WTC11 (cell line): ENCODE measurements at regions not wholly inside any gene's neighbourhood (a gene's known extent, or its start where the extent isn't known, plus 50 kb on each side); places are given as distances from the start of the nearest gene placed in this dataset.

Source experiments
- ATAC-seq: fragments of 200-7000 bp; cut with Tn5 transposase; 2 replicates; pipeline ENCODE4 v1.10.0; 2021; ENCODE audit warnings: mild to moderate bottlenecking, moderate library complexity
- CTCF ChIA-PET: fragments of 300-600 bp; sonication (Branson Sonifier 250); formaldehyde crosslinking; loops from one replicate; lab custom pipeline; 2021; ENCODE audit warnings: antibody characterized with exemption; lab: Charles Lee
- POLR2A ChIA-PET: fragments of 350-600 bp; sonication (Branson Sonifier 250); formaldehyde crosslinking; loops from one replicate; lab custom pipeline; 2021; ENCODE audit warnings: antibody characterized with exemption; lab: Charles Lee
- DNase-seq: peaks from one replicate; pipeline ENCODE4 v3.0.0; 2021; ENCODE audit warnings: low spot score
- H3K27ac Mint-ChIP-seq: 2 replicates; pipeline ENCODE4 v1.8.0; 2021; ENCODE audit warnings: mixed read lengths
- H3K27me3 Mint-ChIP-seq: 2 replicates; pipeline ENCODE4 v1.8.0; 2021; ENCODE audit warnings: low read depth, mild to moderate bottlenecking, moderate library complexity, mixed read lengths
- H3K36me3 Mint-ChIP-seq: 2 replicates; pipeline ENCODE4 v1.8.0; 2021; ENCODE audit warnings: mixed read lengths
- H3K4me1 Mint-ChIP-seq: 2 replicates; pipeline ENCODE4 v1.8.0; 2022; ENCODE audit warnings: mixed read lengths
- H3K4me3 Mint-ChIP-seq: 2 replicates; pipeline ENCODE4 v1.8.0; 2021; ENCODE audit warnings: mild to moderate bottlenecking, moderate library complexity, mixed read lengths
- H3K9me3 Mint-ChIP-seq: 2 replicates; pipeline ENCODE4 v1.8.0; 2021; ENCODE audit warnings: mixed read lengths
- CBFB ChIP-seq: sonication (generic); formaldehyde crosslinking; IDR thresholded peaks from 2 replicates; pipeline ENCODE4 v1.8.1; 2022; ENCODE audit warnings: mild to moderate bottlenecking, low read depth, missing genetic modification reagents
- E2F4 ChIP-seq: sonication (generic); formaldehyde crosslinking; IDR thresholded peaks from 2 replicates; pipeline ENCODE4 v1.8.1; 2022; ENCODE audit warnings: low read depth, mild to moderate bottlenecking, moderate library complexity, missing genetic modification reagents, borderline replicate concordance
- E2F5 ChIP-seq: sonication (generic); formaldehyde crosslinking; IDR thresholded peaks from 2 replicates; pipeline ENCODE4 v1.8.1; 2022; ENCODE audit warnings: mild to moderate bottlenecking, moderate library complexity, missing genetic modification reagents
- HMGXB4 ChIP-seq: sonication (generic); formaldehyde crosslinking; IDR thresholded peaks from 2 replicates; pipeline ENCODE4 v1.8.1; 2023; ENCODE audit warnings: mild to moderate bottlenecking, moderate library complexity, missing genetic modification reagents
- MLX ChIP-seq: sonication (generic); formaldehyde crosslinking; IDR thresholded peaks from 2 replicates; pipeline ENCODE4 v1.8.1; 2023; ENCODE audit warnings: mild to moderate bottlenecking, missing genetic modification reagents, moderate library complexity
- NR1H2 ChIP-seq: sonication (generic); formaldehyde crosslinking; IDR thresholded peaks from 2 replicates; pipeline ENCODE4 v1.9.0; 2021; ENCODE audit warnings: mild to moderate bottlenecking, moderate library complexity, missing genetic modification reagents
- NR2C2 ChIP-seq: sonication (generic); formaldehyde crosslinking; IDR thresholded peaks from 2 replicates; pipeline ENCODE4 v1.8.0; 2022; ENCODE audit warnings: mild to moderate bottlenecking, missing genetic modification reagents
- TEAD1 ChIP-seq: sonication (generic); formaldehyde crosslinking; IDR thresholded peaks from 2 replicates; pipeline ENCODE4 v1.8.0; 2022; ENCODE audit warnings: mild to moderate bottlenecking, missing genetic modification reagents
- TEAD4 ChIP-seq: sonication (generic); formaldehyde crosslinking; IDR thresholded peaks from 2 replicates; pipeline ENCODE4 v1.8.0; 2022; ENCODE audit warnings: mild to moderate bottlenecking, missing genetic modification reagents
- ZNF317 ChIP-seq: sonication (generic); formaldehyde crosslinking; IDR thresholded peaks from 2 replicates; pipeline ENCODE4 v1.8.1; 2023; ENCODE audit warnings: low read depth, mild to moderate bottlenecking, moderate library complexity, missing genetic modification reagents, borderline replicate concordance
- ZNF512 ChIP-seq: sonication (generic); formaldehyde crosslinking; IDR thresholded peaks from 2 replicates; pipeline ENCODE4 v1.8.1; 2022; ENCODE audit warnings: missing genetic modification reagents, borderline replicate concordance
- TF ChIP-seq, protein P1 (sequence below): sonication (generic); formaldehyde crosslinking; IDR thresholded peaks from 2 replicates; pipeline ENCODE4 v1.8.0; 2022; ENCODE audit warnings: mild to moderate bottlenecking, missing genetic modification reagents
- TF ChIP-seq, protein P2 (sequence below): fragments of 250-450 bp; sonication (Bioruptor Pico); IDR thresholded peaks from 2 replicates; pipeline ENCODE4 v1.9.0; 2021; ENCODE audit warnings: mild to moderate bottlenecking
- TF ChIP-seq, protein P3 (sequence below): fragments of 250-450 bp; sonication (Bioruptor Pico); IDR thresholded peaks from 2 replicates; pipeline ENCODE4 v1.9.0; 2021; ENCODE audit warnings: mild to moderate bottlenecking
- TF ChIP-seq, protein P4 (sequence below): sonication (generic); formaldehyde crosslinking; IDR thresholded peaks from 2 replicates; pipeline ENCODE4 v1.8.1; 2023; ENCODE audit warnings: mild to moderate bottlenecking, missing genetic modification reagents
- TF ChIP-seq, protein P5 (sequence below): sonication (generic); formaldehyde crosslinking; IDR thresholded peaks from 2 replicates; pipeline ENCODE4 v1.8.1; 2022; ENCODE audit warnings: low read depth, missing genetic modification reagents, borderline replicate concordance

DNA sequence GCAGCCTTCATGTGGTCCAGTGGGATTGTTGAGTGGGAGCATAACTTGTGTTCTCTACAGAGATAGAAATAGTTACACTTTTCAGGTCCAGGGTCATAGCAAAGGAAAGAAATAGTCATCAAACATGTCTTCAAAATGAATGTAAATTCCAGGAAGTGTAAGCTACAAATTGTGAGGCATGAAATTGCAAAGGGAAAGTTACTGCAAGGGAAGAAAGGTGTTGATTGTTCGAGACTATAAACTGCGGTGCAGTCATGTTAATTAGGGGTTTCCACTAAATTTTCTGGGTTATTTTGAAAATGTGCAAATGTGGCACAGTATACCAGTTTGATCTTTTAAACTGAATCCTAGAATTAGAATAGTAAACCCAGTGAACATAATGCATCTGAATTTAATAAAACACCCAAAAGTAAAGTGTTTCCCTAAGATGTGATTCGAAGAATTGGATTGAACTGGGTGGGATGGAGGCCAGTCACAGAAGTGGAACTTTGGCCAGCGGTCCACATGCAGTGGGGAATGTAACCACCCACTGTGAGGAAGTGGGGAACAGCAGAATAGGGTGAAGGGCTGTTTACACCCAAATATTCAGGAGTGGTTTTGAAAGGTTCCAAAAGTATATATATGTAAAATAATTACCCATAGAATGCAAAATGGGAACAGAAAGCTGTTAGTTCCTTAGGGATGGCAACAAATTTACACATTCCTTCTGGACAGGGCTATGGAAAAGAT lies 126.5 kb upstream of the CCDC68 start (continued):
- TF ChIP-seq E2F4 (CRISPR knock-in tag) = no peak
- no peak for TF ChIP-seq ZNF317
- TF ChIP-seq, all 79 proteins: peak for 0

DNA sequence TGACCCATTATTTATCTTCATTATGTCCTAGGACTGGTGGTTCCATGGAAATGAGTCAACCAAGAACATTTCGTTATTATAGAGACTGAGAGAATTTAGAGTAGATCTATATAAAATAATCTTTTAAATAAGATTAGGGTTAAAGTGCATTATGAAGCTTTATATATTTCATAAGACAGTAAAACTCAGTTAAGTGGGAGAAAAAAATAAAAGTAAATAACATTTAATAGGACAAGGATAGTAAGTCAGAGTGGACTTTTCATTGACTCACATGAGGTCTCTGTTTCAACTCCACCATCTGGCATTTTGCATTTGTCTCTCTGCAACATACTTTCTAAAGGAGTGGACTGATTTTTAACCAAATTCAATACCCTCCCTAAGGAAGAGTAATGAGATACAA lies 125.3 kb upstream of the CCDC68 start:
- ATAC-seq = no peak
- CTCF ChIA-PET = no interaction called here

More for the DNA sequence above, 125.3 kb upstream of the CCDC68 start:
- POLR2A ChIA-PET = no interaction called here
- Mint-ChIP-seq H3K4me3 (no peak overlapping the region), H3K27ac (no peak overlapping the region), H3K9me3 (no peaks in the 10 kb centered on the region), H3K4me1 (0 out of 2 replicates have a peak, but pooled peaks cover 10% of the 10 kb centered on the region), H3K27me3 (no peaks in the 10 kb centered on the region), H3K36me3 (no peaks in the 10 kb centered on the region)
- no peak for TF ChIP-seq TEAD1 (CRISPR knock-in tag)
- TF ChIP-seq, protein P1, sequence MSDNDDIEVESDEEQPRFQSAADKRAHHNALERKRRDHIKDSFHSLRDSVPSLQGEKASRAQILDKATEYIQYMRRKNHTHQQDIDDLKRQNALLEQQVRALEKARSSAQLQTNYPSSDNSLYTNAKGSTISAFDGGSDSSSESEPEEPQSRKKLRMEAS (CRISPR knock-in tag) = no peak
- TF ChIP-seq TEAD4 (CRISPR knock-in tag) = no peak
- no peak for TF ChIP-seq E2F5 (CRISPR knock-in tag)
- TF ChIP-seq, protein P2, sequence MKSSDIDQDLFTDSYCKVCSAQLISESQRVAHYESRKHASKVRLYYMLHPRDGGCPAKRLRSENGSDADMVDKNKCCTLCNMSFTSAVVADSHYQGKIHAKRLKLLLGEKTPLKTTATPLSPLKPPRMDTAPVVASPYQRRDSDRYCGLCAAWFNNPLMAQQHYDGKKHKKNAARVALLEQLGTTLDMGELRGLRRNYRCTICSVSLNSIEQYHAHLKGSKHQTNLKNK (CRISPR knock-in tag) = no peak
- TF ChIP-seq HMGXB4 (CRISPR knock-in tag) = no peak
- TF ChIP-seq CBFB = no peak
- TF ChIP-seq, protein P3, sequence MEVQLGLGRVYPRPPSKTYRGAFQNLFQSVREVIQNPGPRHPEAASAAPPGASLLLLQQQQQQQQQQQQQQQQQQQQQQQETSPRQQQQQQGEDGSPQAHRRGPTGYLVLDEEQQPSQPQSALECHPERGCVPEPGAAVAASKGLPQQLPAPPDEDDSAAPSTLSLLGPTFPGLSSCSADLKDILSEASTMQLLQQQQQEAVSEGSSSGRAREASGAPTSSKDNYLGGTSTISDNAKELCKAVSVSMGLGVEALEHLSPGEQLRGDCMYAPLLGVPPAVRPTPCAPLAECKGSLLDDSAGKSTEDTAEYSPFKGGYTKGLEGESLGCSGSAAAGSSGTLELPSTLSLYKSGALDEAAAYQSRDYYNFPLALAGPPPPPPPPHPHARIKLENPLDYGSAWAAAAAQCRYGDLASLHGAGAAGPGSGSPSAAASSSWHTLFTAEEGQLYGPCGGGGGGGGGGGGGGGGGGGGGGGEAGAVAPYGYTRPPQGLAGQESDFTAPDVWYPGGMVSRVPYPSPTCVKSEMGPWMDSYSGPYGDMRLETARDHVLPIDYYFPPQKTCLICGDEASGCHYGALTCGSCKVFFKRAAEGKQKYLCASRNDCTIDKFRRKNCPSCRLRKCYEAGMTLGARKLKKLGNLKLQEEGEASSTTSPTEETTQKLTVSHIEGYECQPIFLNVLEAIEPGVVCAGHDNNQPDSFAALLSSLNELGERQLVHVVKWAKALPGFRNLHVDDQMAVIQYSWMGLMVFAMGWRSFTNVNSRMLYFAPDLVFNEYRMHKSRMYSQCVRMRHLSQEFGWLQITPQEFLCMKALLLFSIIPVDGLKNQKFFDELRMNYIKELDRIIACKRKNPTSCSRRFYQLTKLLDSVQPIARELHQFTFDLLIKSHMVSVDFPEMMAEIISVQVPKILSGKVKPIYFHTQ (CRISPR knock-in tag) = no peak
- TF ChIP-seq, protein P4, sequence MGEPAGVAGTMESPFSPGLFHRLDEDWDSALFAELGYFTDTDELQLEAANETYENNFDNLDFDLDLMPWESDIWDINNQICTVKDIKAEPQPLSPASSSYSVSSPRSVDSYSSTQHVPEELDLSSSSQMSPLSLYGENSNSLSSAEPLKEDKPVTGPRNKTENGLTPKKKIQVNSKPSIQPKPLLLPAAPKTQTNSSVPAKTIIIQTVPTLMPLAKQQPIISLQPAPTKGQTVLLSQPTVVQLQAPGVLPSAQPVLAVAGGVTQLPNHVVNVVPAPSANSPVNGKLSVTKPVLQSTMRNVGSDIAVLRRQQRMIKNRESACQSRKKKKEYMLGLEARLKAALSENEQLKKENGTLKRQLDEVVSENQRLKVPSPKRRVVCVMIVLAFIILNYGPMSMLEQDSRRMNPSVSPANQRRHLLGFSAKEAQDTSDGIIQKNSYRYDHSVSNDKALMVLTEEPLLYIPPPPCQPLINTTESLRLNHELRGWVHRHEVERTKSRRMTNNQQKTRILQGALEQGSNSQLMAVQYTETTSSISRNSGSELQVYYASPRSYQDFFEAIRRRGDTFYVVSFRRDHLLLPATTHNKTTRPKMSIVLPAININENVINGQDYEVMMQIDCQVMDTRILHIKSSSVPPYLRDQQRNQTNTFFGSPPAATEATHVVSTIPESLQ (CRISPR knock-in tag) = no peak
- TF ChIP-seq, protein P5, sequence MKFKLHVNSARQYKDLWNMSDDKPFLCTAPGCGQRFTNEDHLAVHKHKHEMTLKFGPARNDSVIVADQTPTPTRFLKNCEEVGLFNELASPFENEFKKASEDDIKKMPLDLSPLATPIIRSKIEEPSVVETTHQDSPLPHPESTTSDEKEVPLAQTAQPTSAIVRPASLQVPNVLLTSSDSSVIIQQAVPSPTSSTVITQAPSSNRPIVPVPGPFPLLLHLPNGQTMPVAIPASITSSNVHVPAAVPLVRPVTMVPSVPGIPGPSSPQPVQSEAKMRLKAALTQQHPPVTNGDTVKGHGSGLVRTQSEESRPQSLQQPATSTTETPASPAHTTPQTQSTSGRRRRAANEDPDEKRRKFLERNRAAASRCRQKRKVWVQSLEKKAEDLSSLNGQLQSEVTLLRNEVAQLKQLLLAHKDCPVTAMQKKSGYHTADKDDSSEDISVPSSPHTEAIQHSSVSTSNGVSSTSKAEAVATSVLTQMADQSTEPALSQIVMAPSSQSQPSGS (CRISPR knock-in tag) = no peak
- no peak for TF ChIP-seq ZNF512 (CRISPR knock-in tag)
- no peak for TF ChIP-seq NR1H2
- no peak for TF ChIP-seq NR2C2 (CRISPR knock-in tag)
- no peak for TF ChIP-seq MLX (CRISPR knock-in tag)
- no peak for DNase-seq
